ENCODE measurements at regions not wholly inside any gene's neighbourhood (a gene's known extent, or its start where the extent isn't known, plus 50 kb on each side); places are given as distances from the start of the nearest gene placed in this dataset.

DNA sequence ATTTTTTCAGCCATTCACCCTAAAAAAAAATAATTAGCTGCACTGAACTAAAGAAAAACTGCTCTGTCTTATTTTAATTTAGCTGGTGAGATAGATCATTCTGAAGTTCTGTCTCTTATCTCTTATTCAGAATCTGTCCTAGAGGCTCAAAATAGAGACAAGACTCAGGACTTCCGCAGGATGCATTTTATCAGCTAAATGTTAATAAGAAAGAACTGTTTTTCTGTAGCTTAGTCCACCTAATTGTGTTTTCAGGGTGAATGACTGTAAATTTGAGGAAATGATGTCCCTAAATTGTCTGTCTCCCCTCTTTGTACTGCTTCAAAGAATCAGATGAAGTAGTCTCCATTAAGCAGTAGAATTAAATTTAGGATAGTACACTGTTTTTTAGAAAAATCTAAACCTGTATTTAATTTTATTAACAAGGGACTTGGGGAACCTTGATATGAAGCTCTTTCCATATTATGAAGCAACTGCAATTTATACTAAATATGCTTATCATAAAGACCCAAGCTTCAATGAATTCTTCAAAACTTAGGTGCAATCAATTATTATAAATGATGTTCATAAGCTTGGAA is 671.9 kb downstream of the RWDD3 start:
- TF ChIP-seq, protein P1, sequence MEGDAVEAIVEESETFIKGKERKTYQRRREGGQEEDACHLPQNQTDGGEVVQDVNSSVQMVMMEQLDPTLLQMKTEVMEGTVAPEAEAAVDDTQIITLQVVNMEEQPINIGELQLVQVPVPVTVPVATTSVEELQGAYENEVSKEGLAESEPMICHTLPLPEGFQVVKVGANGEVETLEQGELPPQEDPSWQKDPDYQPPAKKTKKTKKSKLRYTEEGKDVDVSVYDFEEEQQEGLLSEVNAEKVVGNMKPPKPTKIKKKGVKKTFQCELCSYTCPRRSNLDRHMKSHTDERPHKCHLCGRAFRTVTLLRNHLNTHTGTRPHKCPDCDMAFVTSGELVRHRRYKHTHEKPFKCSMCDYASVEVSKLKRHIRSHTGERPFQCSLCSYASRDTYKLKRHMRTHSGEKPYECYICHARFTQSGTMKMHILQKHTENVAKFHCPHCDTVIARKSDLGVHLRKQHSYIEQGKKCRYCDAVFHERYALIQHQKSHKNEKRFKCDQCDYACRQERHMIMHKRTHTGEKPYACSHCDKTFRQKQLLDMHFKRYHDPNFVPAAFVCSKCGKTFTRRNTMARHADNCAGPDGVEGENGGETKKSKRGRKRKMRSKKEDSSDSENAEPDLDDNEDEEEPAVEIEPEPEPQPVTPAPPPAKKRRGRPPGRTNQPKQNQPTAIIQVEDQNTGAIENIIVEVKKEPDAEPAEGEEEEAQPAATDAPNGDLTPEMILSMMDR (IDR thresholded peaks at IDR 0.05): no peak
- TF ChIP-seq POLR2A (IDR thresholded peaks at IDR 0.05) (no peak), EP300 (IDR thresholded peaks at IDR 0.05) (no peak)
